ENCODE measurements at regions not wholly inside any gene's neighbourhood (a gene's known extent, or its start where the extent isn't known, plus 50 kb on each side); places are given as distances from the start of the nearest gene placed in this dataset.
"Not testable (repeated sequence)": the region's sequence is repeated elsewhere in the genome, so short reads cannot be mapped to it uniquely, and the experiment has no call there.

DNA sequence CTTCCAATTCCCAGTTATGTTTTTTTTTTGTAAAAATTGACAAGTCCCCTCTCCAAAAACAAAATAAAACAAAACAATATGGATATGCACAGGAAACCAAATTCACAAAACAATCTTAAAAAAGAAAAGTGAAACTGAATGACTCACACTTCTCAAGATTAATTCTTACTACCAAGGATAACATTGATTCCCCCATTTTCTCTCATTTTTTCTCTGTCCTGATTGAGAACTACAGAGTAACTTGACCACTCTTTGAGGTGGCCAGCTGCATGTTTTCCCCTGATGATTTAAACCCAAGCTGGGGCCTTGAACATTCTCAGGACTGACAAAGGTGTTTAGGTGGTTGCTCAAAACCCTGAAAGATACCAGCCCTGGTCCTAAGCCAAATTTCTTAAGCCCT is 149.0 kb downstream of the AHSP start:
- in situ Hi-C loops (cut with HindIII; ENCODE audit: low sequenced_read_pairs): loop anchor here (25.0 kb wide), 1 partner anchor 89 kb away; no protein-coding TSS in a partner anchor
- DNase-seq (ENCODE audit: low read depth): no peak
- TF ChIP-seq, protein P1, sequence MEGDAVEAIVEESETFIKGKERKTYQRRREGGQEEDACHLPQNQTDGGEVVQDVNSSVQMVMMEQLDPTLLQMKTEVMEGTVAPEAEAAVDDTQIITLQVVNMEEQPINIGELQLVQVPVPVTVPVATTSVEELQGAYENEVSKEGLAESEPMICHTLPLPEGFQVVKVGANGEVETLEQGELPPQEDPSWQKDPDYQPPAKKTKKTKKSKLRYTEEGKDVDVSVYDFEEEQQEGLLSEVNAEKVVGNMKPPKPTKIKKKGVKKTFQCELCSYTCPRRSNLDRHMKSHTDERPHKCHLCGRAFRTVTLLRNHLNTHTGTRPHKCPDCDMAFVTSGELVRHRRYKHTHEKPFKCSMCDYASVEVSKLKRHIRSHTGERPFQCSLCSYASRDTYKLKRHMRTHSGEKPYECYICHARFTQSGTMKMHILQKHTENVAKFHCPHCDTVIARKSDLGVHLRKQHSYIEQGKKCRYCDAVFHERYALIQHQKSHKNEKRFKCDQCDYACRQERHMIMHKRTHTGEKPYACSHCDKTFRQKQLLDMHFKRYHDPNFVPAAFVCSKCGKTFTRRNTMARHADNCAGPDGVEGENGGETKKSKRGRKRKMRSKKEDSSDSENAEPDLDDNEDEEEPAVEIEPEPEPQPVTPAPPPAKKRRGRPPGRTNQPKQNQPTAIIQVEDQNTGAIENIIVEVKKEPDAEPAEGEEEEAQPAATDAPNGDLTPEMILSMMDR (IDR thresholded peaks at IDR 0.05; ENCODE audit: low read depth, low read length, missing control alignments): no peak
- no peak overlapping the region for H3K4me3 ChIP-seq (ENCODE audit: low read depth, low read length)

- DNase-seq (ENCODE audit: low read depth): no peak
- in situ Hi-C loops (cut with HindIII; ENCODE audit: low sequenced_read_pairs): loop anchor here (25.0 kb wide), 1 partner anchor 91 kb away; no protein-coding TSS in a partner anchor
- H3K4me3 ChIP-seq (ENCODE audit: low read depth, low read length): no peak overlapping the region
- TF ChIP-seq, protein P1 (IDR thresholded peaks at IDR 0.05; ENCODE audit: low read depth, low read length, missing control alignments): no peak
These were observed 151.1 kb downstream of the AHSP start for GRCh38 chr16:31678649-31679325.

DNA sequence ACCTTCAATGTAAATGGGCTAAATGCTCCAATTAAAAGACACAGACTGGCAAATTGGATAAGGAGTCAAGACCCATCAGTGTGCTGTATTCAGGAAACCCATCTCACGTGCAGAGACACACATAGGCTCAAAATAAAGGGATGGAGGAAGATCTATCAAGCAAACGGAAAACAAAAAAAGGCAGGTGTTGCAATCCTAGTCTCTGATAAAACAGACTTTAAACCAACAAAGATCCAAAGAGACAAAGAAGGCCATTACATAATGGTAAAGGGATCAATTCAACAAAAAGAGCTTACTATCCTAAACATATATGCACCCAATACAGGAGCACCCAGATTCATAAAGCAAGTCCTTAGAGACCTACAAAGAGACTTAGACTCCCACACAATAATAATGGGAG is 161.6 kb downstream of the AHSP start:
- DNase-seq (ENCODE audit: low read depth); H3K4me3 ChIP-seq (ENCODE audit: low read depth, low read length): not testable (repeated sequence)
- in situ Hi-C loops (cut with HindIII; ENCODE audit: low sequenced_read_pairs): loop anchor here (25.0 kb wide), 1 partner anchor 102 kb away; no protein-coding TSS in a partner anchor

DNA sequence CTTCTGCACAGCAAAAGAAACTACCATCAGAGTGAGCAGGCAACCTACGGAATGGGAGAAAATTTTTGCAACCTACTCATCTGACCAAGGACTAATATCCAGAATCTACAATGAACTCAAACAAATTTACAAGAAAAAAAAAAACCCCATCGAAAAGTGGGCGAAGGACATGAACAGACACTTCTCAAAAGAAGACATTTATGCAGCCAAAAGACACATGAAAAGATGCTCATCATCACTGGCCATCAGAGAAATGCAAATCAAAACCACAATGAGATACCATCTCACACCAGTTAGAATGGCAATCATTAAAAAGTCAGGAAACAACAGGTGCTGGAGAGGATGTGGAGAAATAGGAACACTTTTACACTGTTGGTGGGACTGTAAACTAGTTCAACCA is 164.6 kb downstream of the AHSP start:
- in situ Hi-C loops (cut with HindIII; ENCODE audit: low sequenced_read_pairs): loop anchor here (25.0 kb wide), 1 partner anchor 105 kb away; no protein-coding TSS in a partner anchor
- H3K4me3 ChIP-seq (ENCODE audit: low read depth, low read length); DNase-seq (ENCODE audit: low read depth): not testable (repeated sequence)

GRCh38 chr16:31693733-31694132 is 166.0 kb downstream of the AHSP start:
- DNase-seq (ENCODE audit: low read depth): no peak
- in situ Hi-C loops (cut with HindIII; ENCODE audit: low sequenced_read_pairs): loop anchor here (25.0 kb wide), 1 partner anchor 106 kb away; no protein-coding TSS in a partner anchor
- no peak overlapping the region for H3K4me3 ChIP-seq (ENCODE audit: low read depth, low read length)
- TF ChIP-seq, protein P1 (IDR thresholded peaks at IDR 0.05; ENCODE audit: low read depth, low read length, missing control alignments): no peak

GRCh38 chr16:31694461-31694860 is 166.8 kb downstream of the AHSP start:
- no peak for DNase-seq (ENCODE audit: low read depth)
- no peak overlapping the region for H3K4me3 ChIP-seq (ENCODE audit: low read depth, low read length)
- TF ChIP-seq, protein P1 (IDR thresholded peaks at IDR 0.05; ENCODE audit: low read depth, low read length, missing control alignments): no peak
- in situ Hi-C loops (cut with HindIII; ENCODE audit: low sequenced_read_pairs): loop anchor here (25.0 kb wide), 1 partner anchor 107 kb away; no protein-coding TSS in a partner anchor

- DNase-seq (ENCODE audit: low read depth): no peak
- in situ Hi-C loops (cut with HindIII; ENCODE audit: low sequenced_read_pairs): loop anchor here (25.0 kb wide), 1 partner anchor 108 kb away; no protein-coding TSS in a partner anchor
- TF ChIP-seq, protein P1 (IDR thresholded peaks at IDR 0.05; ENCODE audit: low read depth, low read length, missing control alignments): no peak
- H3K4me3 ChIP-seq (ENCODE audit: low read depth, low read length): no peak overlapping the region
These were observed 168.0 kb downstream of the AHSP start for GRCh38 chr16:31695667-31696066.
